PC-3 (cell line): ENCODE measurements at regions not wholly inside any gene's neighbourhood (a gene's known extent, or its start where the extent isn't known, plus 50 kb on each side); places are given as distances from the start of the nearest gene placed in this dataset.
"Not testable (repeated sequence)": the region's sequence is repeated elsewhere in the genome, so short reads cannot be mapped to it uniquely, and the experiment has no call there.

ENCODE experiments used
- ATAC-seq: fragments of 200-7000 bp; cut with Tn5 transposase; 2 replicates; pipeline ENCODE4 v1.9.1; 2020; ENCODE audit warnings: mild to moderate bottlenecking, moderate library complexity
- BruUV-seq: library from RNA; stranded (reverse); fragments of 400-500 nt; replicated peaks from 2 replicates; lab custom pipeline; 2021; lab: Mats Ljungman, UMichigan
- CTCF ChIA-PET: fragments of 300-600 bp; sonication (Branson Sonifier 250); formaldehyde crosslinking; loops from one replicate; lab custom pipeline; 2022; ENCODE audit warnings: antibody characterized with exemption; lab: Charles Lee
- POLR2A ChIA-PET: fragments of 300-600 bp; sonication (Branson Sonifier 250); formaldehyde crosslinking; loops from one replicate; lab custom pipeline; 2022; ENCODE audit warnings: antibody characterized with exemption; ENCODE audit not compliant: unreplicated experiment; lab: Charles Lee
- DNase-seq: peaks from one replicate; pipeline ENCODE4 v3.0.0-alpha.2; 2015
- H2AFZ ChIP-seq: fragments of 300-600 bp; sonication (generic); 2 replicates; pipeline ENCODE4 v1.6.0; 2016; ENCODE audit warnings: antibody characterized with exemption, low read length
- H3F3A ChIP-seq: fragments of 300-600 bp; sonication (generic); one replicate; pipeline ENCODE4 v1.6.0; 2017; ENCODE audit warnings: antibody characterized with exemption, low read length, control low read depth, mild to moderate bottlenecking; ENCODE audit not compliant: unreplicated experiment
- H3K27ac ChIP-seq: fragments of 300-600 bp; sonication (generic); 2 replicates; pipeline ENCODE4 v1.5.1; 2016; ENCODE audit warnings: mild to moderate bottlenecking, low read length
- H3K27me3 ChIP-seq: fragments of 300-600 bp; sonication (generic); 2 replicates; pipeline ENCODE4 v1.6.1; 2016; ENCODE audit warnings: low read length, mixed read lengths
- H3K36me3 ChIP-seq: fragments of 300-600 bp; sonication (generic); 2 replicates; pipeline ENCODE4 v1.6.1; 2016; ENCODE audit warnings: low read depth, mixed run types, low read length, mixed read lengths
- H3K4me1 ChIP-seq: fragments of 300-600 bp; sonication (generic); 2 replicates; pipeline ENCODE4 v1.5.1; 2016; ENCODE audit warnings: low read length; ENCODE audit not compliant: insufficient read depth
- H3K4me2 ChIP-seq: fragments of 300-600 bp; sonication (generic); 2 replicates; pipeline ENCODE4 v1.6.0; 2016; ENCODE audit warnings: low read length
- H3K4me3 ChIP-seq: fragments of 300-600 bp; sonication (generic); 2 replicates; pipeline ENCODE4 v1.5.1; 2016; ENCODE audit warnings: mild to moderate bottlenecking, low read length, mixed read lengths
- H3K79me2 ChIP-seq: fragments of 300-600 bp; sonication (generic); 2 replicates; pipeline ENCODE4 v1.6.1; 2017; ENCODE audit warnings: low read length, mixed read lengths
- H3K9ac ChIP-seq: fragments of 300-600 bp; sonication (generic); 2 replicates; pipeline ENCODE4 v1.6.0; 2016; ENCODE audit warnings: mild to moderate bottlenecking, low read length
- H3K9me2 ChIP-seq: fragments of 300-600 bp; sonication (generic); replicated peaks from 2 replicates; pipeline ENCODE4 v1.6.1; 2016; ENCODE audit warnings: mixed run types, low read length, mixed read lengths
- H3K9me3 ChIP-seq: fragments of 300-600 bp; sonication (generic); 2 replicates; pipeline ENCODE4 v1.6.1; 2016; ENCODE audit warnings: low read length, mixed read lengths
- H4K20me1 ChIP-seq: fragments of 300-600 bp; sonication (generic); 2 replicates; pipeline ENCODE4 v1.6.1; 2016; ENCODE audit warnings: low read length, mixed read lengths
- EZH2 ChIP-seq: fragments of 300-600 bp; sonication (generic); IDR thresholded peaks from one replicate; pipeline ENCODE4 v1.6.1; 2017; ENCODE audit warnings: antibody characterized with exemption, mild to moderate bottlenecking, low read length; ENCODE audit not compliant: unreplicated experiment
- EZH2phosphoT487 ChIP-seq: fragments of 300-600 bp; sonication (generic); IDR thresholded peaks from 2 replicates; pipeline ENCODE4 v1.6.1; 2018; ENCODE audit warnings: mild to moderate bottlenecking, antibody characterized with exemption, low read length, borderline replicate concordance
- intact Hi-C: fragments of 100-400 bp; cut with micrococcal nuclease; formaldehyde crosslinking; loops from 2 replicates; pipeline ENCODE4 v1.9.0; 2023
- TF ChIP-seq, protein P1 (sequence below): fragments of 300-600 bp; sonication (generic); conservative IDR thresholded peaks from 2 replicates; pipeline ENCODE4 v1.5.1; 2017; ENCODE audit warnings: antibody characterized with exemption, low read depth, mild to moderate bottlenecking, low read length

- no peak overlapping the region for H3K9ac ChIP-seq
- DNase-seq (peak; percentile 77), ATAC-seq (peak; percentile 83)
- no peak overlapping the region for H2AFZ ChIP-seq
- BruUV-seq, result no TSS peak
- intact Hi-C loops, result no loop called here
- no peak overlapping the region for H3K27ac ChIP-seq
- no peaks in the 10 kb centered on the region for H3K27me3 ChIP-seq
- H3K4me2 ChIP-seq, result no peak overlapping the region
- no peaks in the 10 kb centered on the region for H3K4me1 ChIP-seq
- no peaks in the 10 kb centered on the region for H3K9me3 ChIP-seq
- no peaks in the 10 kb centered on the region for H3K79me2 ChIP-seq
- POLR2A ChIA-PET, result no interaction called here
- no peaks in the 10 kb centered on the region for H3K9me2 ChIP-seq
- no peaks in the 10 kb centered on the region for H3F3A ChIP-seq
- H4K20me1 ChIP-seq, result no peaks in the 10 kb centered on the region
- CTCF ChIA-PET, result no interaction called here
- H3K4me3 ChIP-seq, result no peak overlapping the region
- TF ChIP-seq EZH2phosphoT487, result no peak
- TF ChIP-seq, protein P1, sequence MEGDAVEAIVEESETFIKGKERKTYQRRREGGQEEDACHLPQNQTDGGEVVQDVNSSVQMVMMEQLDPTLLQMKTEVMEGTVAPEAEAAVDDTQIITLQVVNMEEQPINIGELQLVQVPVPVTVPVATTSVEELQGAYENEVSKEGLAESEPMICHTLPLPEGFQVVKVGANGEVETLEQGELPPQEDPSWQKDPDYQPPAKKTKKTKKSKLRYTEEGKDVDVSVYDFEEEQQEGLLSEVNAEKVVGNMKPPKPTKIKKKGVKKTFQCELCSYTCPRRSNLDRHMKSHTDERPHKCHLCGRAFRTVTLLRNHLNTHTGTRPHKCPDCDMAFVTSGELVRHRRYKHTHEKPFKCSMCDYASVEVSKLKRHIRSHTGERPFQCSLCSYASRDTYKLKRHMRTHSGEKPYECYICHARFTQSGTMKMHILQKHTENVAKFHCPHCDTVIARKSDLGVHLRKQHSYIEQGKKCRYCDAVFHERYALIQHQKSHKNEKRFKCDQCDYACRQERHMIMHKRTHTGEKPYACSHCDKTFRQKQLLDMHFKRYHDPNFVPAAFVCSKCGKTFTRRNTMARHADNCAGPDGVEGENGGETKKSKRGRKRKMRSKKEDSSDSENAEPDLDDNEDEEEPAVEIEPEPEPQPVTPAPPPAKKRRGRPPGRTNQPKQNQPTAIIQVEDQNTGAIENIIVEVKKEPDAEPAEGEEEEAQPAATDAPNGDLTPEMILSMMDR, result peak; percentile 81
- no peaks in the 10 kb centered on the region for H3K36me3 ChIP-seq
Measured at GRCh38 chr14:99995700-99996356, 69.4 kb upstream of the EVL start.

- Histone ChIP-seq H3K27ac (no peak overlapping the region), H3K9ac (no peak overlapping the region), H3F3A (no peaks in the 10 kb centered on the region), H3K27me3 (no peaks in the 10 kb centered on the region), H3K36me3 (no peaks in the 10 kb centered on the region; the same call in 1 of the 2 replicates), H2AFZ (no peak overlapping the region), H3K9me3 (no peaks in the 10 kb centered on the region), H3K9me2 (no peaks in the 10 kb centered on the region), H3K4me2 (no peak overlapping the region), H4K20me1 (no peaks in the 10 kb centered on the region), H3K79me2 (no peaks in the 10 kb centered on the region), H3K4me1 (no peaks in the 10 kb centered on the region), H3K4me3 (no peak overlapping the region)
- intact Hi-C loops, result no loop called here
- peak; percentile 33 for ATAC-seq
- DNase-seq, result peak; percentile 17
- ChIA-PET CTCF (no interaction called here), POLR2A (no interaction called here)
- no TSS peak for BruUV-seq
- no peak for TF ChIP-seq EZH2
- TF ChIP-seq EZH2phosphoT487, result no peak
- TF ChIP-seq, protein P1, result no peak
Measured at GRCh38 chr14:99996951-99997571, 68.2 kb upstream of the EVL start.

- DNase-seq, H3K27ac ChIP-seq, H3K4me1 ChIP-seq, CTCF ChIA-PET, H3K9ac ChIP-seq, H3K4me2 ChIP-seq, H3K79me2 ChIP-seq, H4K20me1 ChIP-seq, POLR2A ChIA-PET, H3F3A ChIP-seq, BruUV-seq, H3K27me3 ChIP-seq, H3K4me3 ChIP-seq, H3K9me2 ChIP-seq, intact Hi-C loops, H2AFZ ChIP-seq, H3K36me3 ChIP-seq, ATAC-seq: not testable (repeated sequence)
- peaks cover 11% of the 10 kb centered on the region; the same call in 1 of the 2 replicates for H3K9me3 ChIP-seq
Measured at GRCh38 chr14:100000398-100000797, 64.8 kb upstream of the EVL start.
